ENCODE measurements at regions not wholly inside any gene's neighbourhood (a gene's known extent, or its start where the extent isn't known, plus 50 kb on each side); places are given as distances from the start of the nearest gene placed in this dataset.
"Not testable (repeated sequence)": the region's sequence is repeated elsewhere in the genome, so short reads cannot be mapped to it uniquely, and the experiment has no call there.

DNA sequence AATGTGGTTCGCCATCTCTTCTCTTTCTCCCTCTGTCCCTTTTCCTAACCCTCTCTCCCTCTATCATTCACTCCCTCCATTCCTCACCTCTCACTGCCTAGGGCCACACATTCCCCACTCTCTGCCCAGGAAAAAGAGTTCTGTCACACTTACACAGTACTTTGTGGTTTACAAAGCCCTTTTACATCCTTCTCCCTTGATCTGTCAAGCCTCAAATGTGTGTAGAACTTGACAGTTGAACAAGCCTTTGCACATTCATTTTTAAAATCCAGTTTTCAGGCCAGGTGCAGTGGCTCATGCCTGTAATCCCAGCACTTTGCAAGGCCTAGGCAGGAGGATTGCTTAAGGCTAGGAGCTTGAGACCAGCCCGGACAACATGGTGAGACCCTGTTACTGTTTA, 156.3 kb downstream of the VSIG4 start:
- DNase-seq (ENCODE audit: low read depth in 3 of 3): no peak

GRCh38 chrX:65879977-65880799, 159.7 kb downstream of the VSIG4 start:
- DNase-seq (ENCODE audit: low read depth in 3 of 3): no peak

DNA sequence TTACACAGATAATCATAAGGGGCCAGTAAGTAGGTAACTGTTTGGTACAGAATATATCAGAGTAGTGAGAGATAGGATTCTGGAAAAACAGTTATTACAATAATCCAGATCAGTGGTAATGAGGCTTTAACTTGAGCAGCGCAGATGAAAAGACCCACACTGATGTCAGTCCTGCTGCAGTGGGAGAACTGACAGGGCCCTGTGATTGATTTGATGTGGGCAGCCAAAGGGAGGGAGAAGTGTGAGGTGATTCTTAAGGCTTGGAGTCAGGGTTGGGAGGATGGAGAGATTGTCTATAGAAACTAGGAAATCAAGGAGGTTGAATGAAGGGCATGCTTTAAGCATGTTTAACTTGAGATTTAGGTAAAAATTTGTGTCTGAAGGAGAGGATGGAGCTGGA, 161.4 kb downstream of the VSIG4 start:
- DNase-seq (ENCODE audit: low read depth in 3 of 3): no peak

- DNase-seq (ENCODE audit: low read depth in 3 of 3): no peak
Observed at GRCh38 chrX:65877953-65878352, 161.9 kb downstream of the VSIG4 start.

DNA sequence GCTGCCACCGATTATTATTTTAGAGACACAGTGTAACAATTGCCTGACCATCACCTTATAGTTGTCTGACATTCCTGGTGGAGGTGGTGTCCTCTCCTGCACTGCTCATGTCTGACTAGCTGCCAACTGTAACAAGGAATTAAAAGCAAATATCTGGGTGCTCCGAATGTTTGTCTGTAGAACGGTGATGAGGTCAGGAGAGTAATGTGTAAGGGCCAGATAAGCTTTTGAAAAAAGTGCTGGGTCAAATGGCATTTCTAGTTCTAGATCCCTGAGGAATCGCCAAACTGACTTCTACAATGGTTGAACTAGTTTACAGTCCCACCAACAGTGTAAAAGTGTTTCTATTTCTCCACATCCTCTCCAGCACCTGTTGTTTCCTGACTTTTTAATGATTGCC, 164.3 kb downstream of the VSIG4 start:
- DNase-seq (ENCODE audit: low read depth in 3 of 3): not testable (repeated sequence)

GRCh38 chrX:65874765-65875164, 165.1 kb downstream of the VSIG4 start:
- DNase-seq (ENCODE audit: low read depth in 3 of 3): no peak

- no peak for DNase-seq (ENCODE audit: low read depth in 3 of 3)
Observed at GRCh38 chrX:65874110-65874509, 165.8 kb downstream of the VSIG4 start.

DNA sequence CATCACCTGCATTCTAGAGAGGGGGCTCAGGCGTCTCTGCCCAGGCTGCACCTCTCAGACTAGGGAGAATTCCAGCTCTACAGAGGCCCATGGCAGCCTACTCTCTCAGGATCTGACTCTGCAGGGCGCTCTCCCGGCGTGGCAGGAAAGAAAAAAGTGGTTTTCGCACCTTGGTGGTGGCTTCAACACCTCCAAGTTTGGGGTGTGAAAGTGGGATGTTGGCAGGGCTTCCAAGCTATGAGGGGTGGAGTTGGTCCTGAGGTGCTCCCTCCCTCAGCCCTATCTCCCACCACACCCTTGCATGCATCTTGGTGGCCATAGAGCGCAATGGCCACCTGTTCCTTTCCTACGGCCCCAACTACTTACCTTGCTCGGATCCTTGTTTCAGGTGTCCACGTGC, 166.5 kb downstream of the VSIG4 start:
- no peak for DNase-seq (ENCODE audit: low read depth in 3 of 3)

- no peak for DNase-seq (ENCODE audit: low read depth in 3 of 3)
Observed at GRCh38 chrX:65871671-65872311, 168.1 kb downstream of the VSIG4 start.

DNA sequence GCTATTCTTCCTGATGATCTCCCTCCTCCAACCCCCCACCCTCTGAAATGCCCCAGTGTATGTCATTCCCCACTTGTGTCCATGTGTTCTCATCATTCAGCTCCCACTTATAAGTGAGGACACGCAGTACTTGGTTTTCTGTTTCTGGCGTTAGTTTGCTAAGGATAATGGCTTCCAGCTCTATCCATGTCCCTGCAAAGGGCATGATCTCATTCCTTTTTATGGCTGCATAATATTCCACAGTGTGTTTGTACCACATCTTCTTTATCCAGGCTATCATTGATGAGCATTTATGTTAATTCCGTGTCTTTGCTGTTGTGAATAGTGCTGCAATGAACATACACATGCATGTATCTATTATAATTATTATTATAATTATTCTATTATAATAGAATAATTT, 169.3 kb downstream of the VSIG4 start:
- not testable (repeated sequence) for DNase-seq (ENCODE audit: low read depth in 3 of 3)

DNA sequence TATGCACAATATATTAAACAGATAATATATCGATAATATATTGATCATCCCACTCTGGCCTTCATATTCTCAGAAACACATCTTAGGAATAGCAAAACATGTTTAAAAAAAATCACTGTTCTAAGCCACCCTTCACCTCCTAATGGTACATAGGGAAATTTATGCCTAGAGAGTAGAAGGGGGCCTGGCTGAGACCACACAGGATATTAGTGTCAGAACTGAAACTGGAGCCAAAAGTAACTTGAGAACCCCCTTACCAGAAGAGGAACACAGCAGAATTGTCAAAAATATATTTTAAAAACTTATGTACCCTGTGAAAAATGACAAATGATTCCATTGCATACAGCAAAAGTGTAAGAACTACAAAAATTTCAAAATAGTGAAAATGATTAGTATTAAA, 173.1 kb downstream of the VSIG4 start:
- no peak for DNase-seq (ENCODE audit: low read depth in 3 of 3)

GRCh38 chrX:65866146-65866545, 173.7 kb downstream of the VSIG4 start:
- no peak for DNase-seq (ENCODE audit: low read depth in 3 of 3)

- no peak for DNase-seq (ENCODE audit: low read depth in 3 of 3)
Observed at GRCh38 chrX:65862638-65863037, 177.2 kb downstream of the VSIG4 start.

DNA sequence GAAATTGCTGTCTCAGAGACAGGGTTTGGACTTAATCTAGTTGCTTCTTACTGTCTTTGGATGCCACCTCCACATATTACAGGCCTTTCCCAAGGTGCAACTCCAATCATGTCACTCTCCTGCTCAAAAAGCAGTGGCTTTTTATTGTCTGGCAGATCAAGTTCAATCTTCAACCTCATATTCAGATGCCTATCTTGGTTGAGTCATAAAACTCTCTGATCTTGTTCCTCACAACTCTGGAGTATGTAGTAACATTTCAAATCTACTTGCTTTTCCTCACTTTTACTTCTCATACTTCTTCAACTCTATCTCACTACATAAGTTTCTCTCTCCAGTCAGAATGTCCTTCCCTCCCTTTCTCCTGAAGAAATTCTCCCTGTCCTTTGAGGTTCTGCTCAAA, 180.6 kb downstream of the VSIG4 start:
- DNase-seq (ENCODE audit: low read depth in 3 of 3): no peak

DNA sequence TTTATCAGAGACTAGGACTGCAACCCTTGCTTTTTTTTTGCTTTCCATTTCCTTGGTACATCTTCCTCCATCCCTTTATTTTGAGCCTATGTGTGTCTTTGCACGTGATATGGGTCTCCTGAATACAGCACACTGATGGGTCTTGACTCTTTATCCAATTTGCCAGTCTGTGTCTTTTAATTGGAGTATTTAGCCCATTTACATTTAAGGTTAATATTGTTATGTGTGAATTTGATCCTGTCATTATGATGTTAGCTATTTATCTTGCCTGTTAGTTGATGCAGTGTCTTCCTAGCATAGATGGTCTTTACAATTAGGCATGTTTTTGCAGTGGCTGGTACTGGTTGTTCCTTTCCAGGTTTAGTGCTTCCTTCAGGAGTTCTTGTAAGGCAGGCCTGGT, 185.4 kb downstream of the VSIG4 start:
- not testable (repeated sequence) for DNase-seq (ENCODE audit: low read depth in 3 of 3)

- not testable (repeated sequence) for DNase-seq (ENCODE audit: low read depth in 3 of 3)
Observed at GRCh38 chrX:65851306-65851705, 183.9 kb downstream of the MSN start.

DNA sequence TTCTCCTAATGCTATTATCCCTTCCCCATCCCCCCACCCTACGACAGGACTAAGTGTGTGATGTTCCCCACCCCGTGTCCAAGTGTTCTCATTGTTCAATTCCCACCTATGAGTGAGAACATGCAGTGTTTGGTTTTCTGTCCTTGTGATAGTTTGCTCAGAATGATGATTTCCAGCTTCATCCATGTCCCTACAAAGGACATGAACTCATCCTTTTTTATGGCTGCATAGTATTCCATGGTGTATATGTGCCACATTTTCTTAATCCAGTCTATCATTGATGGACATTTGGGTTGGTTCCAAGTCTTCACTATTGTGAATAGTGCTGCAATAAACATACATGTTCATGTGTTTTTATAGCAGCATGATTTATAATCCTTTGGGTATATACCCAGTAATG, 183.4 kb downstream of the MSN start:
- not testable (repeated sequence) for DNase-seq (ENCODE audit: low read depth in 3 of 3)

- DNase-seq (ENCODE audit: low read depth in 3 of 3): no peak
Observed at GRCh38 chrX:65846974-65847373, 179.5 kb downstream of the MSN start.

DNA sequence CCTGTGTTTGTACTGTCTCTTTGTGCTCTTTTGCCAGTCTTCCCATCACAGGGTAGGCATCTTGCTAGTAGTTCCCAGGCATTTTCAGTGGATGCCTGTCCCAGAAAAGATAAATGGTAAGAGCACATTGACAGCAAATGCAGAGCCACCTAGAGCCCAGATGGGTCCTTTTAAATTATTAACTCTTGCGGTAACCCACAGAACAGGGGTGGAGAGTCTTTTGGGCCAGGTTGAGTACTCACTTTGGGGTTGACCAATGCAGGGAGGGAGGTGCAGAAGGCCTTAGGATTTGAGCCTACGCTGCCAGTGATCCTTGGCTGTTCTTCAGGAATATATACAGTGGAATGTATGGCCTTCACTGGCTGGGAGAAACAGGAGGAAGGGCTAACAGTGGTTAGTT, 173.8 kb downstream of the MSN start:
- no peak for DNase-seq (ENCODE audit: low read depth in 3 of 3)

DNA sequence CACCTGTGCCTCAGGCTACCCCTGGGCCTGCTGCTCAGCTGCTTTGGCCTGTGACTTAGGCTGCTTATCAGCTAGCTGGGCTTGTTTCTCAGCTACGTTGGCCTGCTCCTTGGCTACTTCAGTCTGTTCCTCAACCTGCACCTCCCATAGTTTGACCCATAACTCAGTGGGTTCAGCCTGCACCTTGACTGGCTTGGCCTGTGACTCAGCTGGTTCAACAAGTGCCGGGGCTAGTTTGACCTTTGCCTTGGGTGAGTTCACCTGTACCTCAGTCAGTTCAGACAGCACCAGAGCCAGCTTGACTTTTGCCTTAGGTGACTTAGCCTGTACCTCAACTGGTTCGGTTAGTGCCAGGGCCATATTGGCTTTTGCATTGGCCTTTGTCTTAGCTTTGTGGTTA, 171.2 kb downstream of the MSN start:
- no peak for DNase-seq (ENCODE audit: low read depth in 3 of 3)

- no peak for DNase-seq (ENCODE audit: low read depth in 3 of 3)
Observed at GRCh38 chrX:65837875-65838549, 170.6 kb downstream of the MSN start.

DNA sequence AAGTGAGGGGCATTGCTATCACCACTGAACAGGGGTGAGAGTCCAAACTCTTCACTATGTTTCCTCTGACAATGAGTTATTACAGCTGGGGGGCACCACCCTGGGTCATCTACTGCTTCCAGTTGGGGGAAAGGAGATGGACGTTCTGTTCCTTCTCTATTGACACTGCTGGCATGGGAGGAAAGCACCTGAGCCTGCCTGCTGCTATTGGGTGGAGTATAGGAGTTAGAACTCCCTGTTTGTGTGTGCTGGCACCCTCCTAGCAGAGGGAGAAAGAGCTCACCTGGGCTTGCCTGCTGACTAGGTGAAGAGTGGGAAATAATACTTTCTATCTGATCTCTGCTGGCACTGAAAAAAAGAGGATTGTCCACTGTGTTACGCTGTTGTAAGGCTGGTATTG, 163.8 kb downstream of the MSN start:
- no peak for DNase-seq (ENCODE audit: low read depth in 3 of 3)

GRCh38 chrX:65828599-65828998, 161.1 kb downstream of the MSN start:
- no peak for DNase-seq (ENCODE audit: low read depth in 3 of 3)
